ENCODE measurements at regions not wholly inside any gene's neighbourhood (a gene's known extent, or its start where the extent isn't known, plus 50 kb on each side); places are given as distances from the start of the nearest gene placed in this dataset.

- H3K4me3 ChIP-seq (ENCODE audit: low read length): no peak overlapping the region
- no peak for TF ChIP-seq CTCF (conservative IDR thresholded peaks at IDR 0.05; ENCODE audit: low read length)
- DNase-seq (ENCODE audit: low read depth): no peak
These were observed 175.2 kb downstream of the GAS1 start for GRCh38 chr9:86771941-86772634.

- no peak overlapping the region for H3K4me3 ChIP-seq (ENCODE audit: low read length)
- TF ChIP-seq CTCF (conservative IDR thresholded peaks at IDR 0.05; ENCODE audit: low read length): no peak
- no peak for DNase-seq (ENCODE audit: low read depth)
These were observed 175.9 kb downstream of the GAS1 start for GRCh38 chr9:86771420-86771819.

- DNase-seq (ENCODE audit: low read depth): no peak
- TF ChIP-seq CTCF (conservative IDR thresholded peaks at IDR 0.05; ENCODE audit: low read length): no peak
- no peak overlapping the region for H3K4me3 ChIP-seq (ENCODE audit: low read length)
These were observed 178.6 kb downstream of the GAS1 start for GRCh38 chr9:86768709-86769108.

GRCh38 chr9:86768020-86768419, 179.3 kb downstream of the GAS1 start:
- no peak for DNase-seq (ENCODE audit: low read depth)
- no peak for TF ChIP-seq CTCF (conservative IDR thresholded peaks at IDR 0.05; ENCODE audit: low read length)
- no peak overlapping the region for H3K4me3 ChIP-seq (ENCODE audit: low read length)

- H3K4me3 ChIP-seq (ENCODE audit: low read length): no peak overlapping the region
- DNase-seq (ENCODE audit: low read depth): peak; percentile 45
- no peak for TF ChIP-seq CTCF (conservative IDR thresholded peaks at IDR 0.05; ENCODE audit: low read length)
These were observed 179.9 kb downstream of the GAS1 start for GRCh38 chr9:86767373-86767772.

GRCh38 chr9:86766912-86767311, 180.4 kb downstream of the GAS1 start:
- H3K4me3 ChIP-seq (ENCODE audit: low read length): no peak overlapping the region
- no peak for TF ChIP-seq CTCF (conservative IDR thresholded peaks at IDR 0.05; ENCODE audit: low read length)
- DNase-seq (ENCODE audit: low read depth): peak; percentile 92

GRCh38 chr9:86766511-86766910, 180.8 kb downstream of the GAS1 start:
- DNase-seq (ENCODE audit: low read depth): no peak
- no peak overlapping the region for H3K4me3 ChIP-seq (ENCODE audit: low read length)
- TF ChIP-seq CTCF (conservative IDR thresholded peaks at IDR 0.05; ENCODE audit: low read length): no peak
